ENCODE measurements at regions not wholly inside any gene's neighbourhood (a gene's known extent, or its start where the extent isn't known, plus 50 kb on each side); places are given as distances from the start of the nearest gene placed in this dataset.

DNA sequence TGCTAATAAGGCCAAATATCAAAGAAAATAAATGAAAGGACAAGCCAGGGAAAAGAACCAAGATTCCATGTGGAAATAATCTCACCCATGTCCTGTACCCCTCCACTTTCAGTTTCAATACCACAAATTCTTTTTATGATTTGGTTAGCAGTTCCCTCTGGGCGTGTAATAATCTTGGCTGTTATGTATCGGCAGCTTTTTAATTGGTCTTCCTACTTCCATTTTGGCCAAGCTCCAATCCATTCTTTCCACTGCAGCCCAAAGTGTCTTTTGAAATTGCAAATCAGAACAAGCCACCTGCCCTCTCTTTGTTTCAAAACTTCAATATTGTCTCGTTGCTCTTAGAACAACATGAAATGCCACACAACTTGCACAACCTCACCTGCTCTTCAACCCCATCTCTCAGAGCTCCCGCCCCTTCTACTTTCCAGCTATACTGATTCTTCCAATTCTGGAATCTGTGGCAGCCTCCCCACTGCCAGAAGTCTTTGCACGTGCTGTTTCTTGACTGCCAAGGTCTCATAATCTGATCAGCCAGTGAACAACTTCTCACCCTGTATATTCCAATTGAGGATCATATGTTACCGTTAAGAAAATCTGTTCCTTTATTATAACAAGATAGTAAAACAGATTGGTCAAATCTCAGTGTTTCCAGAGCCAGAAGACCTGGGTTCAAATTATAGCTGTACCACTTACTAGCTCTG, 354.5 kb downstream of the CBLN4 start:
- TF ChIP-seq, protein P1, sequence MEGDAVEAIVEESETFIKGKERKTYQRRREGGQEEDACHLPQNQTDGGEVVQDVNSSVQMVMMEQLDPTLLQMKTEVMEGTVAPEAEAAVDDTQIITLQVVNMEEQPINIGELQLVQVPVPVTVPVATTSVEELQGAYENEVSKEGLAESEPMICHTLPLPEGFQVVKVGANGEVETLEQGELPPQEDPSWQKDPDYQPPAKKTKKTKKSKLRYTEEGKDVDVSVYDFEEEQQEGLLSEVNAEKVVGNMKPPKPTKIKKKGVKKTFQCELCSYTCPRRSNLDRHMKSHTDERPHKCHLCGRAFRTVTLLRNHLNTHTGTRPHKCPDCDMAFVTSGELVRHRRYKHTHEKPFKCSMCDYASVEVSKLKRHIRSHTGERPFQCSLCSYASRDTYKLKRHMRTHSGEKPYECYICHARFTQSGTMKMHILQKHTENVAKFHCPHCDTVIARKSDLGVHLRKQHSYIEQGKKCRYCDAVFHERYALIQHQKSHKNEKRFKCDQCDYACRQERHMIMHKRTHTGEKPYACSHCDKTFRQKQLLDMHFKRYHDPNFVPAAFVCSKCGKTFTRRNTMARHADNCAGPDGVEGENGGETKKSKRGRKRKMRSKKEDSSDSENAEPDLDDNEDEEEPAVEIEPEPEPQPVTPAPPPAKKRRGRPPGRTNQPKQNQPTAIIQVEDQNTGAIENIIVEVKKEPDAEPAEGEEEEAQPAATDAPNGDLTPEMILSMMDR (IDR thresholded peaks at IDR 0.05) = no peak
- TF ChIP-seq EZH2 (IDR thresholded peaks at IDR 0.05; ENCODE audit: borderline replicate concordance, insufficient read depth, low read depth, low read length, poor library complexity, severe bottlenecking) = no peak
